GM23338 (cell line): ENCODE measurements at regions not wholly inside any gene's neighbourhood (a gene's known extent, or its start where the extent isn't known, plus 50 kb on each side); places are given as distances from the start of the nearest gene placed in this dataset.
A peak's percentile ranks its signal among the peaks of the same experiment; 100 is the strongest.

Experiments used
- ATAC-seq: fragments of 200-7000 bp; cut with Tn5 transposase; 3 replicates; pipeline ENCODE4 v1.9.1; 2020
- DNase-seq: peaks from one replicate; pipeline ENCODE4 v3.0.0-alpha.2; 2015; ENCODE audit warnings: low spot score
- H2AFZ ChIP-seq: fragments of 200-600 bp; sonication (generic); 2 replicates; pipeline ENCODE4 v1.8.0; 2016; ENCODE audit warnings: antibody characterized with exemption, mild to moderate bottlenecking, moderate library complexity
- H3F3A ChIP-seq: fragments of 200-600 bp; sonication (generic); replicated peaks from 2 replicates; pipeline ENCODE4 v1.8.0; 2017; ENCODE audit warnings: antibody characterized with exemption, mixed run types, low read depth
- H3K27ac ChIP-seq: fragments of 200-600 bp; sonication (generic); 2 replicates; pipeline ENCODE4 v1.6.1; 2016; ENCODE audit warnings: low read depth
- H3K27me3 ChIP-seq: fragments of 200-600 bp; sonication (generic); 2 replicates; pipeline ENCODE4 v1.8.0; 2016; ENCODE audit warnings: mild to moderate bottlenecking, mixed run types, moderate library complexity; ENCODE audit not compliant: insufficient read depth
- H3K36me3 ChIP-seq: fragments of 200-600 bp; sonication (generic); 2 replicates; pipeline ENCODE4 v1.8.0; 2016; ENCODE audit warnings: mild to moderate bottlenecking; ENCODE audit not compliant: insufficient read depth
- H3K4me1 ChIP-seq: fragments of 200-600 bp; sonication (generic); 2 replicates; pipeline ENCODE4 v1.8.0; 2016; ENCODE audit warnings: mild to moderate bottlenecking, moderate library complexity; ENCODE audit not compliant: insufficient read depth
- H3K4me2 ChIP-seq: fragments of 200-600 bp; sonication (generic); 2 replicates; pipeline ENCODE4 v1.7.1; 2017; ENCODE audit warnings: mixed run types
- H3K4me3 ChIP-seq: fragments of 200-600 bp; sonication (generic); 2 replicates; pipeline ENCODE4 v1.6.1; 2016; ENCODE audit warnings: mixed run types
- H3K79me2 ChIP-seq: fragments of 200-600 bp; sonication (generic); replicated peaks from 2 replicates; pipeline ENCODE4 v1.8.0; 2017; ENCODE audit warnings: mild to moderate bottlenecking; ENCODE audit not compliant: insufficient read depth
- H3K9me2 ChIP-seq: fragments of 200-600 bp; sonication (generic); 2 replicates; pipeline ENCODE4 v1.8.0; 2017; ENCODE audit not compliant: insufficient read depth
- H4K20me1 ChIP-seq: fragments of 200-600 bp; sonication (generic); replicated peaks from 2 replicates; pipeline ENCODE4 v1.8.0; 2017; ENCODE audit warnings: mild to moderate bottlenecking; ENCODE audit not compliant: insufficient read depth
- H3K27ac Mint-ChIP-seq: 2 replicates; pipeline ENCODE4 v1.8.0; 2020; ENCODE audit warnings: inconsistent platforms, mild to moderate bottlenecking, moderate library complexity, mixed read lengths
- H3K27me3 Mint-ChIP-seq: 3 replicates; pipeline ENCODE4 v1.8.0; 2022; ENCODE audit warnings: low read depth, mild to moderate bottlenecking, moderate library complexity, mixed read lengths, inconsistent platforms; ENCODE audit not compliant: insufficient read depth, poor library complexity
- H3K36me3 Mint-ChIP-seq: 3 replicates; pipeline ENCODE4 v1.8.0; 2021; ENCODE audit warnings: low read depth, mild to moderate bottlenecking, inconsistent platforms, moderate library complexity, mixed read lengths
- H3K4me1 Mint-ChIP-seq: 3 replicates; pipeline ENCODE4 v1.8.0; 2020; ENCODE audit warnings: mild to moderate bottlenecking, inconsistent platforms, mixed read lengths
- H3K4me3 Mint-ChIP-seq: 3 replicates; pipeline ENCODE4 v1.8.0; 2021; ENCODE audit warnings: moderate library complexity, mild to moderate bottlenecking, inconsistent platforms, mixed read lengths
- H3K9me3 Mint-ChIP-seq: 3 replicates; pipeline ENCODE4 v1.8.0; 2020; ENCODE audit warnings: moderate library complexity, mild to moderate bottlenecking, inconsistent platforms, mixed read lengths
- CREB1 ChIP-seq: fragments of 250-450 bp; sonication (Bioruptor Pico); IDR thresholded peaks from 2 replicates; pipeline ENCODE4 v1.5.0; 2020; ENCODE audit warnings: low read depth, mild to moderate bottlenecking, moderate library complexity
- EZH2 ChIP-seq: fragments of 200-600 bp; sonication (generic); IDR thresholded peaks from one replicate; pipeline ENCODE4 v1.8.0; 2017; ENCODE audit warnings: antibody characterized with exemption, mild to moderate bottlenecking, low read depth; ENCODE audit not compliant: unreplicated experiment
- EZH2phosphoT487 ChIP-seq: fragments of 200-600 bp; sonication (generic); IDR thresholded peaks from one replicate; pipeline ENCODE4 v1.8.1; 2018; ENCODE audit warnings: antibody characterized with exemption; ENCODE audit not compliant: unreplicated experiment
- JUNB ChIP-seq: IDR thresholded peaks from one replicate; pipeline ENCODE4 v1.6.1; 2016; ENCODE audit warnings: antibody characterized with exemption; ENCODE audit not compliant: unreplicated experiment
- NANOG ChIP-seq: IDR thresholded peaks from 2 replicates; pipeline ENCODE4 v1.6.1; 2016; ENCODE audit warnings: antibody characterized with exemption, borderline replicate concordance
- POLR2AphosphoS5 ChIP-seq: IDR thresholded peaks from 2 replicates; pipeline ENCODE4 v1.6.1; 2016; ENCODE audit warnings: antibody characterized with exemption, low read depth
- STAT1 ChIP-seq: IDR thresholded peaks from one replicate; pipeline ENCODE4 v1.6.1; 2016; ENCODE audit warnings: antibody characterized with exemption; ENCODE audit not compliant: unreplicated experiment
- ZNF114 ChIP-seq: fragments of 250-450 bp; sonication (Bioruptor Pico); IDR thresholded peaks from 2 replicates; pipeline ENCODE4 v1.5.0; 2020; ENCODE audit warnings: mild to moderate bottlenecking, moderate library complexity
- ZNF331 ChIP-seq: fragments of 250-450 bp; sonication (Bioruptor Pico); IDR thresholded peaks from 2 replicates; pipeline ENCODE4 v1.5.0; 2020; ENCODE audit warnings: low read depth, mild to moderate bottlenecking, moderate library complexity
- TF ChIP-seq, protein P1 (sequence below), 2 experiments: fragments of 200-600 bp in 1 of 2; sonication (generic) in 1 of 2; conservative IDR thresholded peaks; 2 replicates each; pipeline versions ENCODE4 v1.5.1 to v1.6.1; 2016 to 2017; ENCODE audit warnings: antibody characterized with exemption in 2 of 2, low read depth in 2 of 2, mild to moderate bottlenecking in 2 of 2, moderate library complexity in 1 of 2
- TF ChIP-seq, protein P2 (sequence below): IDR thresholded peaks from one replicate; pipeline ENCODE4 v1.6.1; 2018; ENCODE audit warnings: antibody characterized with exemption; ENCODE audit not compliant: unreplicated experiment
- TF ChIP-seq, protein P3 (sequence below): fragments of 250-450 bp; sonication (Bioruptor Pico); IDR thresholded peaks from 2 replicates; pipeline ENCODE4 v1.5.0; 2020; ENCODE audit warnings: mild to moderate bottlenecking, moderate library complexity
- TF ChIP-seq, protein P4 (sequence below): IDR thresholded peaks from 2 replicates; pipeline ENCODE4 v1.6.1; 2016; ENCODE audit warnings: antibody characterized with exemption

DNA sequence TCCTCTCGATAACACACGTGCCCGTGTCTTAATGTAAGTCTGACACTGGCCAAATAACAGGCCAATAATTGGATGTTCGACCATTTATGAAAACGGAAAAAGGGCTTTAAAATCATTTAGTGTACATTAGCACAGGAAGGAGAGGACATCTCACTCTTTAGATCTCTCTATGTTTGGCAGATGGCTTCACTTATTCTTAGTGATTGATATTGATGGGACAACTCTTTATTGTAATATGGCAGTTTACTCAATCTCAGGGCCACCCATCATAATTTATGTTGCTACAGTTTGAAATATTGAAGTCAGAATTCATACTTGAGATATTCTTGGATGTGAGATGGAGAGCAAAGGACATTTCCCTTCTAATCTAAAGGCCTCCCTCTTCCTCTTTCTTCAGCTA lies 430.7 kb upstream of the ARGLU1 start (continued):
- TF ChIP-seq EZH2 = no peak
- TF ChIP-seq ZNF331 (CRISPR knock-in tag) = no peak

DNA sequence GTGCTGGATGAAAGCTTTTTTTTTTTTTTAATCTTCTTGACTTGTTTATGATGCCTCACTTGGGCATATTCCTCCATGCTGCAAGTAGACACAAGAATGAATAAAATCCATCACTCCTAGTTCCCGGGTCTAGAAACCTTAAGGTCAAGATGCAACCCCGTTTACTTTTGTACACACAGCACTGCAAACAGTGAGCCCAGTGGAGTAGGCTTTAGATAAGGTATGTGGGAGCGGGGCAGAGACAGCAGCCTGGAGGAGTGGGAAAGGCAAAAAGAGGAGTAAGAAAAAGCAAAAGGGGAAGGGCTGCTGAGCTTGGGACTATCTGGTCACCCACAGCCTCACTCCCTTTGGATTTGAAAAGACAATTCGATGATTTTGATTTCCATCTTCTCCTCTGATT lies 429.8 kb upstream of the ARGLU1 start:
- Mint-ChIP-seq H3K36me3 (no peaks in the 10 kb centered on the region), H3K27me3 (peaks cover 3% of the 10 kb centered on the region), H3K9me3 (no peaks in the 10 kb centered on the region), H3K4me1 (no peaks in the 10 kb centered on the region; the same call in 2 of the 3 replicates), H3K27ac (no peak overlapping the region), H3K4me3 (no peak overlapping the region)
- Histone ChIP-seq H3K27ac (no peak overlapping the region), H3K27me3 (no peaks in the 10 kb centered on the region), H3K9me2 (no peaks in the 10 kb centered on the region), H3K4me2 (no peak overlapping the region), H3K4me3 (no peak overlapping the region), H4K20me1 (no peaks in the 10 kb centered on the region), H2AFZ (0 out of 2 replicates have a peak overlapping the region, but pooled peaks have one; percentile 33), H3K79me2 (no peaks in the 10 kb centered on the region), H3F3A (no peaks in the 10 kb centered on the region), H3K4me1 (no peaks in the 10 kb centered on the region), H3K36me3 (no peaks in the 10 kb centered on the region)
- ATAC-seq (no peak; the same call in 2 of the 3 replicates), DNase-seq (no peak)
- TF ChIP-seq EZH2phosphoT487 = no peak
- no peak for TF ChIP-seq NANOG
- TF ChIP-seq JUNB = no peak
- TF ChIP-seq, protein P1, sequence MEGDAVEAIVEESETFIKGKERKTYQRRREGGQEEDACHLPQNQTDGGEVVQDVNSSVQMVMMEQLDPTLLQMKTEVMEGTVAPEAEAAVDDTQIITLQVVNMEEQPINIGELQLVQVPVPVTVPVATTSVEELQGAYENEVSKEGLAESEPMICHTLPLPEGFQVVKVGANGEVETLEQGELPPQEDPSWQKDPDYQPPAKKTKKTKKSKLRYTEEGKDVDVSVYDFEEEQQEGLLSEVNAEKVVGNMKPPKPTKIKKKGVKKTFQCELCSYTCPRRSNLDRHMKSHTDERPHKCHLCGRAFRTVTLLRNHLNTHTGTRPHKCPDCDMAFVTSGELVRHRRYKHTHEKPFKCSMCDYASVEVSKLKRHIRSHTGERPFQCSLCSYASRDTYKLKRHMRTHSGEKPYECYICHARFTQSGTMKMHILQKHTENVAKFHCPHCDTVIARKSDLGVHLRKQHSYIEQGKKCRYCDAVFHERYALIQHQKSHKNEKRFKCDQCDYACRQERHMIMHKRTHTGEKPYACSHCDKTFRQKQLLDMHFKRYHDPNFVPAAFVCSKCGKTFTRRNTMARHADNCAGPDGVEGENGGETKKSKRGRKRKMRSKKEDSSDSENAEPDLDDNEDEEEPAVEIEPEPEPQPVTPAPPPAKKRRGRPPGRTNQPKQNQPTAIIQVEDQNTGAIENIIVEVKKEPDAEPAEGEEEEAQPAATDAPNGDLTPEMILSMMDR (conservative IDR thresholded peaks at IDR 0.05; ENCODE audit: low read depth in 2 of 2) = no peak
- TF ChIP-seq CREB1 (CRISPR knock-in tag) = no peak
- TF ChIP-seq ZNF331 (CRISPR knock-in tag) = no peak
- no peak for TF ChIP-seq EZH2
- TF ChIP-seq, protein P2, sequence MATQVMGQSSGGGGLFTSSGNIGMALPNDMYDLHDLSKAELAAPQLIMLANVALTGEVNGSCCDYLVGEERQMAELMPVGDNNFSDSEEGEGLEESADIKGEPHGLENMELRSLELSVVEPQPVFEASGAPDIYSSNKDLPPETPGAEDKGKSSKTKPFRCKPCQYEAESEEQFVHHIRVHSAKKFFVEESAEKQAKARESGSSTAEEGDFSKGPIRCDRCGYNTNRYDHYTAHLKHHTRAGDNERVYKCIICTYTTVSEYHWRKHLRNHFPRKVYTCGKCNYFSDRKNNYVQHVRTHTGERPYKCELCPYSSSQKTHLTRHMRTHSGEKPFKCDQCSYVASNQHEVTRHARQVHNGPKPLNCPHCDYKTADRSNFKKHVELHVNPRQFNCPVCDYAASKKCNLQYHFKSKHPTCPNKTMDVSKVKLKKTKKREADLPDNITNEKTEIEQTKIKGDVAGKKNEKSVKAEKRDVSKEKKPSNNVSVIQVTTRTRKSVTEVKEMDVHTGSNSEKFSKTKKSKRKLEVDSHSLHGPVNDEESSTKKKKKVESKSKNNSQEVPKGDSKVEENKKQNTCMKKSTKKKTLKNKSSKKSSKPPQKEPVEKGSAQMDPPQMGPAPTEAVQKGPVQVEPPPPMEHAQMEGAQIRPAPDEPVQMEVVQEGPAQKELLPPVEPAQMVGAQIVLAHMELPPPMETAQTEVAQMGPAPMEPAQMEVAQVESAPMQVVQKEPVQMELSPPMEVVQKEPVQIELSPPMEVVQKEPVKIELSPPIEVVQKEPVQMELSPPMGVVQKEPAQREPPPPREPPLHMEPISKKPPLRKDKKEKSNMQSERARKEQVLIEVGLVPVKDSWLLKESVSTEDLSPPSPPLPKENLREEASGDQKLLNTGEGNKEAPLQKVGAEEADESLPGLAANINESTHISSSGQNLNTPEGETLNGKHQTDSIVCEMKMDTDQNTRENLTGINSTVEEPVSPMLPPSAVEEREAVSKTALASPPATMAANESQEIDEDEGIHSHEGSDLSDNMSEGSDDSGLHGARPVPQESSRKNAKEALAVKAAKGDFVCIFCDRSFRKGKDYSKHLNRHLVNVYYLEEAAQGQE = no peak
- TF ChIP-seq ZNF114 (CRISPR knock-in tag) = no peak
- no peak for TF ChIP-seq POLR2AphosphoS5
- TF ChIP-seq, protein P3, sequence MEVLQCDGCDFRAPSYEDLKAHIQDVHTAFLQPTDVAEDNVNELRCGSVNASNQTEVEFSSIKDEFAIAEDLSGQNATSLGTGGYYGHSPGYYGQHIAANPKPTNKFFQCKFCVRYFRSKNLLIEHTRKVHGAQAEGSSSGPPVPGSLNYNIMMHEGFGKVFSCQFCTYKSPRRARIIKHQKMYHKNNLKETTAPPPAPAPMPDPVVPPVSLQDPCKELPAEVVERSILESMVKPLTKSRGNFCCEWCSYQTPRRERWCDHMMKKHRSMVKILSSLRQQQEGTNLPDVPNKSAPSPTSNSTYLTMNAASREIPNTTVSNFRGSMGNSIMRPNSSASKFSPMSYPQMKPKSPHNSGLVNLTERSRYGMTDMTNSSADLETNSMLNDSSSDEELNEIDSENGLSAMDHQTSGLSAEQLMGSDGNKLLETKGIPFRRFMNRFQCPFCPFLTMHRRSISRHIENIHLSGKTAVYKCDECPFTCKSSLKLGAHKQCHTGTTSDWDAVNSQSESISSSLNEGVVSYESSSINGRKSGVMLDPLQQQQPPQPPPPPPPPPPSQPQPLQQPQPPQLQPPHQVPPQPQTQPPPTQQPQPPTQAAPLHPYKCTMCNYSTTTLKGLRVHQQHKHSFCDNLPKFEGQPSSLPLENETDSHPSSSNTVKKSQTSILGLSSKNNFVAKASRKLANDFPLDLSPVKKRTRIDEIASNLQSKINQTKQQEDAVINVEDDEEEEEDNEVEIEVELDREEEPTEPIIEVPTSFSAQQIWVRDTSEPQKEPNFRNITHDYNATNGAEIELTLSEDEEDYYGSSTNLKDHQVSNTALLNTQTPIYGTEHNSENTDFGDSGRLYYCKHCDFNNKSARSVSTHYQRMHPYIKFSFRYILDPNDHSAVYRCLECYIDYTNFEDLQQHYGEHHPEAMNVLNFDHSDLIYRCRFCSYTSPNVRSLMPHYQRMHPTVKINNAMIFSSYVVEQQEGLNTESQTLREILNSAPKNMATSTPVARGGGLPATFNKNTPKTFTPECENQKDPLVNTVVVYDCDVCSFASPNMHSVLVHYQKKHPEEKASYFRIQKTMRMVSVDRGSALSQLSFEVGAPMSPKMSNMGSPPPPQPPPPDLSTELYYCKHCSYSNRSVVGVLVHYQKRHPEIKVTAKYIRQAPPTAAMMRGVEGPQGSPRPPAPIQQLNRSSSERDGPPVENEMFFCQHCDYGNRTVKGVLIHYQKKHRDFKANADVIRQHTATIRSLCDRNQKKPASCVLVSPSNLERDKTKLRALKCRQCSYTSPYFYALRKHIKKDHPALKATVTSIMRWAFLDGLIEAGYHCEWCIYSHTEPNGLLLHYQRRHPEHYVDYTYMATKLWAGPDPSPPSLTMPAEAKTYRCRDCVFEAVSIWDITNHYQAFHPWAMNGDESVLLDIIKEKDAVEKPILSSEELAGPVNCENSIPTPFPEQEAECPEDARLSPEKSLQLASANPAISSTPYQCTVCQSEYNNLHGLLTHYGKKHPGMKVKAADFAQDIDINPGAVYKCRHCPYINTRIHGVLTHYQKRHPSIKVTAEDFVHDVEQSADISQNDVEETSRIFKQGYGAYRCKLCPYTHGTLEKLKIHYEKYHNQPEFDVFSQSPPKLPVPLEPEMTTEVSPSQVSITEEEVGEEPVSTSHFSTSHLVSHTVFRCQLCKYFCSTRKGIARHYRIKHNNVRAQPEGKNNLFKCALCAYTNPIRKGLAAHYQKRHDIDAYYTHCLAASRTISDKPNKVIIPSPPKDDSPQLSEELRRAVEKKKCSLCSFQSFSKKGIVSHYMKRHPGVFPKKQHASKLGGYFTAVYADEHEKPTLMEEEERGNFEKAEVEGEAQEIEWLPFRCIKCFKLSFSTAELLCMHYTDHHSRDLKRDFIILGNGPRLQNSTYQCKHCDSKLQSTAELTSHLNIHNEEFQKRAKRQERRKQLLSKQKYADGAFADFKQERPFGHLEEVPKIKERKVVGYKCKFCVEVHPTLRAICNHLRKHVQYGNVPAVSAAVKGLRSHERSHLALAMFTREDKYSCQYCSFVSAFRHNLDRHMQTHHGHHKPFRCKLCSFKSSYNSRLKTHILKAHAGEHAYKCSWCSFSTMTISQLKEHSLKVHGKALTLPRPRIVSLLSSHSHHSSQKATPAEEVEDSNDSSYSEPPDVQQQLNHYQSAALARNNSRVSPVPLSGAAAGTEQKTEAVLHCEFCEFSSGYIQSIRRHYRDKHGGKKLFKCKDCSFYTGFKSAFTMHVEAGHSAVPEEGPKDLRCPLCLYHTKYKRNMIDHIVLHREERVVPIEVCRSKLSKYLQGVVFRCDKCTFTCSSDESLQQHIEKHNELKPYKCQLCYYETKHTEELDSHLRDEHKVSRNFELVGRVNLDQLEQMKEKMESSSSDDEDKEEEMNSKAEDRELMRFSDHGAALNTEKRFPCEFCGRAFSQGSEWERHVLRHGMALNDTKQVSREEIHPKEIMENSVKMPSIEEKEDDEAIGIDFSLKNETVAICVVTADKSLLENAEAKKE = no peak
- TF ChIP-seq, protein P4, sequence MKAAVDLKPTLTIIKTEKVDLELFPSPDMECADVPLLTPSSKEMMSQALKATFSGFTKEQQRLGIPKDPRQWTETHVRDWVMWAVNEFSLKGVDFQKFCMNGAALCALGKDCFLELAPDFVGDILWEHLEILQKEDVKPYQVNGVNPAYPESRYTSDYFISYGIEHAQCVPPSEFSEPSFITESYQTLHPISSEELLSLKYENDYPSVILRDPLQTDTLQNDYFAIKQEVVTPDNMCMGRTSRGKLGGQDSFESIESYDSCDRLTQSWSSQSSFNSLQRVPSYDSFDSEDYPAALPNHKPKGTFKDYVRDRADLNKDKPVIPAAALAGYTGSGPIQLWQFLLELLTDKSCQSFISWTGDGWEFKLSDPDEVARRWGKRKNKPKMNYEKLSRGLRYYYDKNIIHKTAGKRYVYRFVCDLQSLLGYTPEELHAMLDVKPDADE = no peak
- no peak for TF ChIP-seq STAT1
